Urinary bladder (tissue), 3 donors: ENCODE measurements at regions not wholly inside any gene's neighbourhood (a gene's known extent, or its start where the extent isn't known, plus 50 kb on each side); places are given as distances from the start of the nearest gene placed in this dataset.

Experiments
- DNase-seq: peaks from one replicate; pipeline ENCODE4 v3.0.0-alpha.2; 2015; ENCODE audit errors: extremely low spot score
- H3K27ac ChIP-seq: one replicate; pipeline ENCODE4 v1.5.1; 2013; ENCODE audit warnings: low read depth, mild to moderate bottlenecking, moderate library complexity
- H3K36me3 ChIP-seq: one replicate; pipeline ENCODE4 v1.6.1; 2013; ENCODE audit warnings: mild to moderate bottlenecking, moderate library complexity; ENCODE audit not compliant: insufficient read depth
- H3K4me1 ChIP-seq: one replicate; pipeline ENCODE4 v1.6.1; 2013; ENCODE audit warnings: mild to moderate bottlenecking, moderate library complexity; ENCODE audit not compliant: insufficient read depth
- H3K4me3 ChIP-seq: one replicate; pipeline ENCODE4 v1.5.1; 2013; ENCODE audit warnings: low read depth, low read length
- WGBS: extraction: QIAGEN DNeasy Blood & Tissue Kit; methylation state at CpG from one replicate; pipeline ENCODE4 v1.1.7; 2013; 5-methylcytosine and 5-hydroxymethylcytosine counted together
- donor health status: healthy with polysubstance abuse.
- donor health status: healthy.

- DNase-seq = no peak
- Histone ChIP-seq H3K4me3 (no peak overlapping the region), H3K36me3 (no peaks in the 10 kb centered on the region), H3K4me1 (no peaks in the 10 kb centered on the region), H3K27ac (no peak overlapping the region)
- 74% methylated on average over 5 of the region's 5 CpGs for WGBS
These were observed 215.3 kb downstream of the PMP22 start for GRCh38 chr17:15049795-15050160.

DNA sequence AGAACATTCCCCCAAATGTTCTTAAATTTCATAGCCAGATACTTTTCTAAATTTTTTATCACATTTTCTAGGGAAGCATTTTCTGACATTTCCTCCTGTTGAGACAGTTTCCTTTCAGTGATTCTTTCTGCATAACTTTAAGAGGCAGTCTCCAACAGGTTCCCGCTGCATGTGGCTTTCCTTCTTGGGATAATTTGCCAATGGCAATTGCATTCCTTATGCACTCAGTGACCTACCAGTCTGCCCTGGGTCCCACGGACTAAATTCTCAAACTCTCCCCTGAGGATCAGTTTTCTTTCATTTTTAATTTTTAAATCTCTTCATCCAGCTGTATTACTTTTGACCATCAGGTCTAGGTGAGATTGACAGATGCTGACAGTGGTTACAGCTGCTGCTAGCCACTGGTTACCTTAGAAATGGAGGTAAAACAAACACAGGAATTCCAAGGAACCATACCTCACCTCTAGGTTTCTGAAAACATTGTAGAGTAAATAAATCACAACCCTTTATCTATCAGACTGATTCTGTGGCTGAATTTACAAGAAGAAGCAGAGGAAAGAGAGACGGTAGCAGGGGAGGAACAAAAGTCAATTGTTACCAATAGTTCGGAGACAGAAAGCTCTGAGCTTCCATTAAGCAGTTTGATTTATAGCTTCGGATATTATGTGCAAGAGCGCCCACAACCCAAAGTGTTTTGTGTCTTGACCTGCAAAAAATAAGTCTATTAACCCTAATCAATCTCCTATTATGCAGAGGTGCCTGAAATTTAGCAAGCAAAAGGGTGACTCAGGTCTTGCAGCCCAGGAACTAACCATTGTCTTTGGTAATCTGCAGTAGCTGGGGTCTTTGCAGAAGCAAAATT lies 216.0 kb downstream of the PMP22 start:
- H3K4me1 ChIP-seq = no peaks in the 10 kb centered on the region
- H3K36me3 ChIP-seq = no peaks in the 10 kb centered on the region
- 30% methylated on average over 6 of the region's 6 CpGs for whole genome bisulfite sequencing
- no peak for DNase-seq
- no peak overlapping the region for H3K4me3 ChIP-seq
- H3K27ac ChIP-seq = no peak overlapping the region

- 45% methylated on average over 2 of the region's 2 CpGs for WGBS
- no peak overlapping the region for H3K27ac ChIP-seq
- no peaks in the 10 kb centered on the region for H3K36me3 ChIP-seq
- no peaks in the 10 kb centered on the region for H3K4me1 ChIP-seq
- DNase-seq = no peak
- H3K4me3 ChIP-seq = no peak overlapping the region
These were observed 216.7 kb downstream of the PMP22 start for GRCh38 chr17:15048381-15048780.

DNA sequence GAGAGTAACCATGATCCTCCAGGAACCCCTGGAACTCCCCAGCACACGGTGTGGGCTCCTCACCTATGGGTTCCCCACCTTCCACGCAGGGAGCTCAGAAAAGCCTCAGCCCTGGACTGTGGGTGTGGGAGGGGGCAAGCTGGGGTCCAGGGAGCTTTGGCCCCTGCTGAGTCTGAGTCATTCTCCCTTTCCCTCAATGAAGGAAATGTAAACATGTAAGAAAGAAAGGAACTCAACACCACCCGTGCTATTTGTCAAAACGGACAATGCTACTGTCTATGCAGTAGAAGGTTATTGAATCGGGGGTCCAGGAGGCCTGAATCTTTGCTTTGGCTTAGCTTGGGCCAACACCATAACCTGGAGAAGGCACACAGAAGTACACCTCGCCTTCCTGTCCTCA lies 222.8 kb downstream of the PMP22 start:
- no peak overlapping the region for H3K27ac ChIP-seq
- 75% methylated on average over 6 of the region's 6 CpGs for WGBS
- H3K4me1 ChIP-seq = no peaks in the 10 kb centered on the region
- DNase-seq = no peak
- no peak overlapping the region for H3K4me3 ChIP-seq
- H3K36me3 ChIP-seq = no peaks in the 10 kb centered on the region

- WGBS = 92% methylated on average over 1 of the region's 1 CpG
- Histone ChIP-seq H3K27ac (no peak overlapping the region), H3K36me3 (no peaks in the 10 kb centered on the region), H3K4me3 (no peak overlapping the region), H3K4me1 (no peaks in the 10 kb centered on the region)
- DNase-seq = no peak
These were observed 225.8 kb downstream of the PMP22 start for GRCh38 chr17:15039366-15039765.

GRCh38 chr17:15038656-15039055 lies 226.5 kb downstream of the PMP22 start:
- no peak overlapping the region for H3K27ac ChIP-seq
- H3K36me3 ChIP-seq = no peaks in the 10 kb centered on the region
- H3K4me3 ChIP-seq = no peak overlapping the region
- 78% methylated on average over 5 of the region's 5 CpGs for WGBS
- H3K4me1 ChIP-seq = no peaks in the 10 kb centered on the region
- DNase-seq = no peak

DNA sequence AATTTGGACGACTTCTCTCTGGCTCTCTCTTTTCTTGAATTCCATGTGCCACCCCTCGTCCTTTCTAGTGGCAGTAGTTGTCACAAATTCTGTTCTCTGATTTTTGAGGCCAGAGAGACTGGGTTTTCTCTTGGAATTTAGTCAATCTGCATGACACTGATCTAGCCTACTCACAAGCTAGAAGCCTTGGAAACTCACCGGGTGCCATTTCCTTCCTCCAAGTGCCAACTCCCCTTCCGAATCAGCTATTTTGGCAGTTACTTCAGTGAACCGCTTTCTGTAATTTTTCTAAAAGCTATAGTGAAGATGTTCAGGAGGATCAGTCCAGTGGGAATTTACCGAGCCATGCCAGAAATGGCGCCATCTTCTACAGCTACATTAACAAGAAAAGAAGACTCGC lies 228.9 kb downstream of the PMP22 start:
- Histone ChIP-seq H3K36me3 (no peaks in the 10 kb centered on the region), H3K4me3 (no peak overlapping the region), H3K27ac (no peak overlapping the region), H3K4me1 (no peaks in the 10 kb centered on the region)
- DNase-seq = no peak
- WGBS = 73% methylated on average over 8 of the region's 8 CpGs

DNA sequence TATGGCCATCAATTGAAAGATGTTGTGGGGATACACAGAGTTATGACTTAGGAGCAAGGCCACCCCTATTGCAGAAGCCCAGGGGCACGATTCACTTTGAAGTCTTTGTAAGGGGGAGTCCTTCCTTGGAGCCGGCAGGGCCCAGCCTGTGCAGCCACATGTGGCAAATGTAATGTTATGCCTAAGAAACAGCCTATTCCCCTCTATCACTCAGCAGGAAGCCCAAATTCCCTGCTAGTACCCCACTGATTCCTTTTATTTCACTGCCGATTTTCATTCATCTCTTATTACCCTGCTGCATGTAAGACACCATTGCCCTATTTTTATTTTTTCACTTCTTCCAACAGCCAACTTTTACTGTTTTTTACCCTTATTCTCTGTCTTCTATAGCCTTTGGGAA lies 233.2 kb downstream of the PMP22 start:
- Histone ChIP-seq H3K36me3 (no peaks in the 10 kb centered on the region), H3K27ac (no peak overlapping the region)
- 40% methylated on average over 3 of the region's 3 CpGs for WGBS

DNA sequence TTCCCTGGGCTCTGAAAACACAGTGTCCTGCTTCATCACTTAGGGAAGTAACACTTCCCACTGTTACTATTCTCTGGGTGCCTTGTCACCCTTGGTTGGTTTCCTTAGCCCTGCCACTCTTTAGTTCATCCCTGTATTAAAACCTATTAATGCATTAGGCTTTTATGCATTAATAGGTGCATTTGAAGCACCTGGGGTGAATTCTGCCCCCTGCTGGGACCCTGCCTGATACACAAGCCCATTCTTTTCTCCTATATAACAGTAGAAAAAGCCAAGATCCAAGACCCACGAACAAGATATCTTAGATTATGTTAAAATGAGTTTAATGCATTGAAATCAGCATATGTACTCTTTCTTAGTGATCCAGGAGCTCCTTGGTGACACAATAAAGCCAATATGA lies 235.7 kb downstream of the PMP22 start:
- no peaks in the 10 kb centered on the region for H3K4me1 ChIP-seq
- no peaks in the 10 kb centered on the region for H3K36me3 ChIP-seq
- H3K27ac ChIP-seq = no peak overlapping the region
- H3K4me3 ChIP-seq = no peak overlapping the region
- 52% methylated on average over 1 of the region's 1 CpG for WGBS
- no peak for DNase-seq

More for the DNA sequence above, 233.2 kb downstream of the PMP22 start:
- no peaks in the 10 kb centered on the region for H3K4me1 ChIP-seq
- no peak overlapping the region for H3K4me3 ChIP-seq
- no peak for DNase-seq

DNA sequence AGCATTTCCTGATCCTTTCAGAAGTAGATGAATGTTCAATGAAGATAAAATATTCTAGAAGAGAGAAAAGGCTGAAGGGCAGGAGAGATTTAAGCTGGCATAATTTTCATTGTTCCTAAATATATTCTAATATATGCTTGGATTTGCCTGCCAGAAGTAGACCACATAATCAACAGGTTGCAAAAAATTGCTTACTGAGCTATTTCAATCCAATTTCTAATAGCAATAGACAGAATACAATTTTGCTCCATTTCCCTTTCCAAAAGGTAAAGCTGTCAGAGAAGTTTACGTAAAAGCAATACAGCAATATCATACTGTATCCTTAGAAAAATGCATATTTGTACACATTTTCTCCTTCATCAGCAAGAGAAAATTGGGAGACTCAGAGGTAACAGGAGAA lies 237.3 kb downstream of the PMP22 start:
- Histone ChIP-seq H3K4me3 (no peak overlapping the region), H3K36me3 (no peaks in the 10 kb centered on the region), H3K4me1 (no peaks in the 10 kb centered on the region), H3K27ac (no peak overlapping the region)
- DNase-seq = no peak
- 86% methylated on average over 1 of the region's 1 CpG for WGBS

- Histone ChIP-seq H3K4me1 (no peaks in the 10 kb centered on the region), H3K36me3 (no peaks in the 10 kb centered on the region), H3K4me3 (no peak overlapping the region), H3K27ac (no peak overlapping the region)
- DNase-seq = no peak
- 77% methylated on average over 2 of the region's 2 CpGs for WGBS
These were observed 239.0 kb downstream of the PMP22 start for GRCh38 chr17:15026088-15026487.

- H3K4me3 ChIP-seq = no peak overlapping the region
- DNase-seq = no peak
- WGBS = 90% methylated on average over 10 of the region's 10 CpGs
These were observed 241.4 kb downstream of the PMP22 start for GRCh38 chr17:15023589-15024336.

DNA sequence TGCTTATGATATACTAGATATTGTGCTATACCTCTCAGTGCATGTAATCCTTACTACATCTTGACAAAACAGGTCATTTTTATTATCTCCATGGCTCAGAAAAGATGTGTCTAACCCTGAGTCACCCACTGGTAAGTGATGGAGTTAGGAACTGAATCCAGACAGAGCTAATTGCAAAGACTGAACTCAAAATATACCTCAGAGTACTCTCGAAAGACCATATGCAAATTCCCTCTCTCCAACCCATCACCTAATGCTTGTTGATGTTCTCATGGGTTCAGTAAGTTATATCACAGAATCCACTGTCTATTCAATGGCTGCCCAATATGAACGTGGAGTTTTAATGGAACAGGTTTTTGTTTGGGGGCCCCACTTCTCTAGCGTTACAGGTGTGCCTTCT lies 246.0 kb downstream of the PMP22 start:
- no peak for DNase-seq
- H3K36me3 ChIP-seq = no peaks in the 10 kb centered on the region
- 92% methylated on average over 3 of the region's 3 CpGs for WGBS
- no peaks in the 10 kb centered on the region for H3K4me1 ChIP-seq
- no peak overlapping the region for H3K27ac ChIP-seq
- no peak overlapping the region for H3K4me3 ChIP-seq

More at GRCh38 chr17:15023589-15024336, 241.4 kb downstream of the PMP22 start:
- Histone ChIP-seq H3K27ac (no peak overlapping the region), H3K4me1 (no peaks in the 10 kb centered on the region), H3K36me3 (no peaks in the 10 kb centered on the region)

- no peak for DNase-seq
- 46% methylated on average over 6 of the region's 6 CpGs for WGBS
- H3K4me3 ChIP-seq = no peak overlapping the region
- H3K27ac ChIP-seq = no peak overlapping the region
- no peaks in the 10 kb centered on the region for H3K4me1 ChIP-seq
- H3K36me3 ChIP-seq = no peaks in the 10 kb centered on the region
These were observed 252.7 kb downstream of the PMP22 start for GRCh38 chr17:15012351-15012980.
